ENCODE measurements at regions not wholly inside any gene's neighbourhood (a gene's known extent, or its start where the extent isn't known, plus 50 kb on each side); places are given as distances from the start of the nearest gene placed in this dataset.

DNA sequence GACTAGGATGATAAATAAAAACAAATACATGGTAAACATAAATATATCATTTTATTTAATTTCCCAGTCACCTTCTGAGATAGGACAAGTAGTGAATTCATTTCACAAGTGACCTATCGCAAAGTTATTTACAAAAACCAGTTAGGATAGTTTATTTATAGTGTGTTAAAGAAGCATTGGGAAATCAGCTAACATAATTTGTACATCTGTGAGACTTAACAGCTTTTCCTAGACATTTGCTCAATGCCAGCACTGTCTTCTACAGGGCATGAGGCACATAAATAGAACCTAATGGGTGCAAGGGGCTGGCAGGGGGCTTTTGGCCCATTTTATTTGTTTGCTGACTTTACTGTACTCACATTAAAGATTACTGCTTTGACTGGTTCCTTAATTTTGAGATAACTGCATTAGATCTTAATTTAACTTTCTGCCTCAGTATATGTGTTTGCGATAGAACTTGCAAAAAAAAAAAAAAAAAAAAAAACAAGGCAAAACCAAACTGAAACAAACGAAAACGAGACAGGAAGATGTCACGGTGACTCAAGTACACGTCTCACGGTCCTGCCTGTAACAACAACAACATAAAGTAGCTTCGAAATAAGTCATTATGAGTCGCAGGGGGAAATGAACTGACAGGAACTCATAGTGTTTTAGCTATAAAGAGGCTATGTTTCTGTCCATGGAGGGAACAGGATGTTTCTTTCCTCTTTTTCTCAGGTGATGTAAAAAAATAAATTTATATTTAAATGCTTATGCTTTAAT lies 133.7 kb upstream of the GMDS start:
- intact Hi-C loops (cut with DNase I) = no loop called here
- H3K36me3 ChIP-seq = no peaks in the 10 kb centered on the region
- no peak for ATAC-seq
- no peaks in the 10 kb centered on the region for H3K4me1 ChIP-seq
- no peak overlapping the region for H3K4me3 ChIP-seq
- TF ChIP-seq, protein P1, sequence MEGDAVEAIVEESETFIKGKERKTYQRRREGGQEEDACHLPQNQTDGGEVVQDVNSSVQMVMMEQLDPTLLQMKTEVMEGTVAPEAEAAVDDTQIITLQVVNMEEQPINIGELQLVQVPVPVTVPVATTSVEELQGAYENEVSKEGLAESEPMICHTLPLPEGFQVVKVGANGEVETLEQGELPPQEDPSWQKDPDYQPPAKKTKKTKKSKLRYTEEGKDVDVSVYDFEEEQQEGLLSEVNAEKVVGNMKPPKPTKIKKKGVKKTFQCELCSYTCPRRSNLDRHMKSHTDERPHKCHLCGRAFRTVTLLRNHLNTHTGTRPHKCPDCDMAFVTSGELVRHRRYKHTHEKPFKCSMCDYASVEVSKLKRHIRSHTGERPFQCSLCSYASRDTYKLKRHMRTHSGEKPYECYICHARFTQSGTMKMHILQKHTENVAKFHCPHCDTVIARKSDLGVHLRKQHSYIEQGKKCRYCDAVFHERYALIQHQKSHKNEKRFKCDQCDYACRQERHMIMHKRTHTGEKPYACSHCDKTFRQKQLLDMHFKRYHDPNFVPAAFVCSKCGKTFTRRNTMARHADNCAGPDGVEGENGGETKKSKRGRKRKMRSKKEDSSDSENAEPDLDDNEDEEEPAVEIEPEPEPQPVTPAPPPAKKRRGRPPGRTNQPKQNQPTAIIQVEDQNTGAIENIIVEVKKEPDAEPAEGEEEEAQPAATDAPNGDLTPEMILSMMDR (IDR thresholded peaks at IDR 0.05) = no peak
- H3K27ac ChIP-seq = no peak overlapping the region
- no peaks in the 10 kb centered on the region for H3K27me3 ChIP-seq (ENCODE audit: low read depth)
- no peaks in the 10 kb centered on the region for H3K9me3 ChIP-seq
- DNase-seq = no peak

DNA sequence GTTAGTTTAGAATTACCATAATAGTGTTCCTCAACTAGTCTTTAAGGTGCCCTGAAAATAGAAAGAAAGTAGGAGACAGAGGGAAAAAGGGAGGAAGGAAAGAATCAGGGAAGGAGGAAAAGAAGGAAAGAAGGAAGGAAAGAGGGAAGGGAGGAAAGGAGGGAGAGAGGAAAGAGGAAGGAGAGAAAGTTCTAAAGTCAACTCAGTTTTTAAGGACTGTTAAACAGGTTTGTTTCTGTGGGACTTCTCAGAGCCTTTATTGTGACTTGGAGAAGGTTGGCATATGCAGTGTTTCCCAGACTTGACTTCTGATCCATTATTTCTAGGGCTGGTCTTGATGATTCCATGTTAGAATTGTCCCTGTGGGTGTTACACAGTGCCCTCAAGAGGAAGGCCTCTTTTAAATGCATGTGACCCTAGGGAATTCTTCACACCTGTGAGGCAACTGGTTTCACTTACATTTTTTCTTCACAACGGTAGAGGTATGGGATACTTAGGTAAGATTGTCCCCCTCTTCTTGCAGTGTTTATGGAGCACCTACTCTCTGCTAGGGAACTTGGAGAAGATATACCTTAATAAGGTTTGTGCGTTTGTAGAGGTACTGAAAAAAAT lies 132.7 kb upstream of the GMDS start:
- TF ChIP-seq, protein P1 (IDR thresholded peaks at IDR 0.05) = no peak
- Histone ChIP-seq H3K9me3 (no peaks in the 10 kb centered on the region), H3K4me3 (no peak overlapping the region), H3K27me3 (ENCODE audit: low read depth) (no peaks in the 10 kb centered on the region), H3K4me1 (no peaks in the 10 kb centered on the region), H3K27ac (no peak overlapping the region), H3K36me3 (no peaks in the 10 kb centered on the region)
- DNase-seq (no peak), ATAC-seq (no peak)
- intact Hi-C loops (cut with DNase I) = no loop called here

DNA sequence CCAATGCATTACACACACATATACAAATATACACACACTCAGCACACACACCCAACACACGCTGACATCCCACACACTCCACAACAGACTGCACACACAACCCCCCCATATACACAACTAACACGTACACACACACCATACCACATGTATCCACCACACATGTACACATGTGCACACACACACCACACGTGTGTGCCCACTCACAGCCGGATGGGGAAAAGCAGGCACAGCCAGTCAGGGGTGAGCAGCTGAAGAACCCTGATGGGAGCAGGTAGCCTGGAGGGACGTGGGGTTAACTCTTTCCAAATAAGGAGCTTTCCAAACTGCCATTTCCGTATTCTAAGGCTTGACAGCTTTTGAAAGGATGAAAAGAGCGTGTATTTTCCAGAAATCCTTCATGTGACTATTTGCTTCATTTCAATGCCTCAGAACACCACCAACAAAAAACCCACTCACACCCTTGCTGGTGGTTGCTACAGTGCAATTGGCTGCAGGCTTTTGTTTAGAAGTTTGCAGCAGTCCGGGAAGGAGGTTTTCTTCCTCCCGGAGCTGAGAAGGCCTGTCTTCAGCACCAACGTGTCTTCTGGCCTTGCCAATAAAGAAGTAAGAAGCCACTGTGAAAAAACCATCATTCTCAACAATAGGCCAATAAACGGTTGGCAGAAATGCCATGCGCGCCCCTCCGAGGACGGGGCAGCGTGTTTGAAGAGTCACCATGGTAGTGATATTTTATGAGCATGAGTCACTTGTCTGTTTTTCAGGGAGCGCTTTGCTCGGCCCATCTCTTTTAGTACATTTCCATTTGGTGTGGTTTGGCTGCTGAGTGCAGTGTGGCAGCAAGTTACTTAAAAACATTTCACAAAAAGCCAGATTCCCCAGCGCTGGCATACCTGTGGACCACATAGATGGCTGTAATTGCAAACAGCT lies 131.3 kb upstream of the GMDS start:
- Histone ChIP-seq H3K27me3 (ENCODE audit: low read depth) (no peaks in the 10 kb centered on the region), H3K36me3 (no peaks in the 10 kb centered on the region), H3K9me3 (no peaks in the 10 kb centered on the region), H3K4me3 (no peak overlapping the region), H3K27ac (no peak overlapping the region), H3K4me1 (no peaks in the 10 kb centered on the region)
- intact Hi-C loops (cut with DNase I) = no loop called here
- DNase-seq (no peak), ATAC-seq (no peak)
- TF ChIP-seq, protein P1 (IDR thresholded peaks at IDR 0.05) = no peak

DNA sequence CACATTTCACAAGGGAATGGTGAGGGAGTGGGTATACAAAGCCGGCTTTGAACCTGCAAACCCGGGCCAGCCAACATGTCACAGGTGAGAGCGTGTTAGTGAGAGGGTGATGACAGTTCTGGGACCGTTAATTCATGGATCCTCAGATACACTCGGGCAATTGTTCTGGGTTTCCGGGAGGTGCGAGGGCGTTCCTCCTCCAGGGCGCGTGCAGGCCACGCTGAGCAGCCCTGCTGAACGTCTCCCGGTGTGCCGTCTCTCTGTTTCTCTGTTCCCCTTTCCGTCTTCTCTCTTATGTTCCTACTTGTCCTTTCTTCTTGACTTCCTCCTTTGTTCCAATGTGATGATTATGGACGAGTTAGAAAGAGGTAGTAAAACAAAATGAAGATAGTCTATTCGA lies 130.0 kb upstream of the GMDS start:
- intact Hi-C loops (cut with DNase I) = no loop called here
- H3K4me3 ChIP-seq = no peak overlapping the region
- H3K9me3 ChIP-seq = no peaks in the 10 kb centered on the region
- no peaks in the 10 kb centered on the region for H3K27me3 ChIP-seq (ENCODE audit: low read depth)
- H3K36me3 ChIP-seq = no peaks in the 10 kb centered on the region
- no peak overlapping the region for H3K27ac ChIP-seq
- DNase-seq (no peak), ATAC-seq (no peak)
- no peaks in the 10 kb centered on the region for H3K4me1 ChIP-seq
- TF ChIP-seq, protein P1 (IDR thresholded peaks at IDR 0.05) = no peak

DNA sequence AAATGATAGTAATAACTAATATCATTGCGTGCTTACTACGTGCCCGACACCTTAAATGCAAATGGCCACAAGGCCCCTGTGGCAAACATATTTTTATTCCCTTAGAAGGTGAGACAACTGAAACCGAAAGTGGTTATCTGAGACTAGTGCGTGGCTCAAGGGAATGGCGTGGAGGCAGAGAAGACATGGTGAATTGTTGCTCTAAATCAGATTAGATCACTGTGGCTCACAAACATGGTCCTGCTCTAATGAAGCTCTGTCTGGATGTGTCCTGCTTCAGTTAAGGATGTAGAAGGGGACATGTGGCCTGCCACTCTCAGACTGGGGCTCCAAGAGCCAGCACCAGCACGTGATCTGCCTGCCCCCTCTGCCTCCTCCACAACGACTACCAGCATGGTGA lies 124.2 kb upstream of the GMDS start:
- DNase-seq = no peak
- intact Hi-C loops (cut with DNase I) = no loop called here
- Histone ChIP-seq H3K4me3 (no peak overlapping the region), H3K27me3 (ENCODE audit: low read depth) (no peaks in the 10 kb centered on the region), H3K27ac (no peak overlapping the region), H3K9me3 (no peaks in the 10 kb centered on the region), H3K36me3 (no peaks in the 10 kb centered on the region), H3K4me1 (no peaks in the 10 kb centered on the region)
- TF ChIP-seq, protein P1 (IDR thresholded peaks at IDR 0.05) = no peak
- no peak for ATAC-seq

All from lower lobe of right lung (tissue), 2 donors.